GM19468 (cell line): ENCODE measurements at regions not wholly inside any gene's neighbourhood (a gene's known extent, or its start where the extent isn't known, plus 50 kb on each side); places are given as distances from the start of the nearest gene placed in this dataset.
"Not testable (repeated sequence)": the region's sequence is repeated elsewhere in the genome, so short reads cannot be mapped to it uniquely, and the experiment has no call there.

Experiments
- ATAC-seq: cut with Tn5 transposase; IDR thresholded peaks from one replicate; pipeline ENCODE4 v1.9.1; 2021; ENCODE audit warnings: mild to moderate bottlenecking, moderate library complexity, moderate number of reproducible peaks; ENCODE audit not compliant: unreplicated experiment; ENCODE audit errors: extremely low read depth

- ATAC-seq = not testable (repeated sequence)
Observed at GRCh38 chr16:29300030-29300491, 106.5 kb downstream of the NPIPB11 start.

GRCh38 chr16:29298997-29299396 lies 107.5 kb downstream of the NPIPB11 start:
- not testable (repeated sequence) for ATAC-seq

GRCh38 chr16:29298307-29298706 lies 108.2 kb downstream of the NPIPB11 start:
- not testable (repeated sequence) for ATAC-seq

GRCh38 chr16:29297809-29298177 lies 108.7 kb downstream of the NPIPB11 start:
- not testable (repeated sequence) for ATAC-seq

- ATAC-seq = not testable (repeated sequence)
Observed at GRCh38 chr16:29297144-29297808, 109.2 kb downstream of the NPIPB11 start.

- ATAC-seq = not testable (repeated sequence)
Observed at GRCh38 chr16:29296176-29296575, 110.3 kb downstream of the NPIPB11 start.

GRCh38 chr16:29294951-29295795 lies 111.3 kb downstream of the NPIPB11 start:
- ATAC-seq = not testable (repeated sequence)

GRCh38 chr16:29294400-29294933 lies 112.0 kb downstream of the NPIPB11 start:
- ATAC-seq = not testable (repeated sequence)

GRCh38 chr16:29293545-29293944 lies 113.0 kb downstream of the NPIPB11 start:
- ATAC-seq = not testable (repeated sequence)

- ATAC-seq = not testable (repeated sequence)
Observed at GRCh38 chr16:29292952-29293471, 113.5 kb downstream of the NPIPB11 start.

- not testable (repeated sequence) for ATAC-seq
Observed at GRCh38 chr16:29291329-29292271, 114.9 kb downstream of the NPIPB11 start.

GRCh38 chr16:29290631-29291247 lies 115.8 kb downstream of the NPIPB11 start:
- no peak for ATAC-seq

- ATAC-seq = not testable (repeated sequence)
Observed at GRCh38 chr16:29289516-29290239, 116.8 kb downstream of the NPIPB11 start.

- not testable (repeated sequence) for ATAC-seq
Observed at GRCh38 chr16:29288711-29289474, 117.6 kb downstream of the NPIPB11 start.

GRCh38 chr16:29287871-29288535 lies 118.5 kb downstream of the NPIPB11 start:
- not testable (repeated sequence) for ATAC-seq

- not testable (repeated sequence) for ATAC-seq
Observed at GRCh38 chr16:29287246-29287645, 119.3 kb downstream of the NPIPB11 start.

- ATAC-seq = not testable (repeated sequence)
Observed at GRCh38 chr16:29286796-29287195, 119.7 kb downstream of the NPIPB11 start.
